ACC112 (cell line): ENCODE measurements at regions not wholly inside any gene's neighbourhood (a gene's known extent, or its start where the extent isn't known, plus 50 kb on each side); places are given as distances from the start of the nearest gene placed in this dataset.

Experiments
- H2AFZ ChIP-seq: fragments of 200-600 bp; sonication (generic); one replicate; pipeline ENCODE4 v1.6.0; 2017; ENCODE audit warnings: antibody characterized with exemption, low read length; ENCODE audit not compliant: unreplicated experiment
- H3K27ac ChIP-seq: fragments of 200-600 bp; sonication (generic); 2 replicates; pipeline ENCODE4 v1.5.1; 2014; ENCODE audit warnings: low read depth, mild to moderate bottlenecking, antibody characterized with exemption, low read length, moderate library complexity
- H3K27me3 ChIP-seq: fragments of 200-600 bp; sonication (generic); 2 replicates; pipeline ENCODE4 v1.6.1; 2014; ENCODE audit warnings: mild to moderate bottlenecking, antibody characterized with exemption, low read length, moderate library complexity, mixed read lengths; ENCODE audit not compliant: insufficient read depth
- H3K36me3 ChIP-seq: fragments of 200-600 bp; sonication (generic); 2 replicates; pipeline ENCODE4 v1.6.1; 2016; ENCODE audit warnings: mild to moderate bottlenecking, antibody characterized with exemption, low read length, moderate library complexity, mixed read lengths; ENCODE audit not compliant: insufficient read depth
- H3K4me1 ChIP-seq: fragments of 200-600 bp; sonication (generic); one replicate; pipeline ENCODE4 v1.6.1; 2016; ENCODE audit warnings: low read length, mixed read lengths; ENCODE audit not compliant: insufficient read depth, unreplicated experiment, control insufficient read depth
- H3K4me3 ChIP-seq: fragments of 200-600 bp; sonication (generic); 2 replicates; pipeline ENCODE4 v1.5.1; 2014; ENCODE audit warnings: mild to moderate bottlenecking, low read depth, low read length
- H3K79me2 ChIP-seq: fragments of 200-600 bp; sonication (generic); one replicate; pipeline ENCODE4 v1.6.0; 2016; ENCODE audit warnings: low read length; ENCODE audit not compliant: control insufficient read depth, unreplicated experiment, insufficient read depth

DNA sequence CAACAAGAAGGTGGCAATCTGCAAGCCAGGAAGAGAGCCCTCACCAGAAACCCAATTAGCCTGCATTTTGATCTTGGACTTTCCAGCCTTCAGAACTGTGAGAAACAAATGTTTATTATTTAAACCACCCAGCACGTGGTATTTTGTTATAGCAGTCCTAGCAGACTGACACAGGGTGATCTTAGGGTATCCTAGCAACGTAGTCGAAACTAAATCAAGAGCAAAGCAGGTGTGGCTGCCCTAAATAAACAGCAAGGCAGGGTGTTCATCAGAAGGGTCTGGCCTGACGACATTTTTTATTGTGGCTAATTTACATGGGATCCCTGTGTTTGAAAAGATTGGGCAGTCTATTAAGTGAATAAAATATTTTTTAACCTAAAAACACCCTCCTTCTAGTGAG, 198.8 kb downstream of the VEGFC start:
- H2AFZ ChIP-seq, result no peak overlapping the region
- no peak overlapping the region for H3K27ac ChIP-seq
- H3K4me3 ChIP-seq, result no peak overlapping the region

DNA sequence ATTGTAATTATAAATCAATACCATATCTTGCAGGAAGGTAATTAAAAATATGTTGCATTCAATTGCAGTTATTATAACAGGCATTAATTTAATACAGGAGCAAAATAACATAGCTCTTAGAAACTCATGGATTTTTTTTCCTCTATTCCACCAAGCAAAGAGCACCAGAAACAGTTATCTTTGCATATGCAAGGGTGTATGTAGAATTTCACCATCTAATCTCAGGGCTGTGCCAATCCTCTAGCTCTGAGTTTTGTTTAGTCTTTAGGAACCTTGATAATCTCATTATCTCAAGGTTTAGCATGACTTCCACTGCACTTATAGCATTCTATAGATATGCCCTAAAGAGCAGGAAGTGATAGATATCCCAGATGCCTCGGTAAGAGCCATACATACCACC, 197.5 kb downstream of the VEGFC start:
- Histone ChIP-seq H3K4me1 (no peaks in the 10 kb centered on the region), H2AFZ (no peak overlapping the region), H3K79me2 (no peaks in the 10 kb centered on the region), H3K27me3 (no peaks in the 10 kb centered on the region), H3K4me3 (no peak overlapping the region), H3K36me3 (no peaks in the 10 kb centered on the region), H3K27ac (no peak overlapping the region)

More for the DNA sequence above, 198.8 kb downstream of the VEGFC start:
- Histone ChIP-seq H3K27me3 (no peaks in the 10 kb centered on the region), H3K36me3 (no peaks in the 10 kb centered on the region), H3K79me2 (no peaks in the 10 kb centered on the region), H3K4me1 (no peaks in the 10 kb centered on the region)

DNA sequence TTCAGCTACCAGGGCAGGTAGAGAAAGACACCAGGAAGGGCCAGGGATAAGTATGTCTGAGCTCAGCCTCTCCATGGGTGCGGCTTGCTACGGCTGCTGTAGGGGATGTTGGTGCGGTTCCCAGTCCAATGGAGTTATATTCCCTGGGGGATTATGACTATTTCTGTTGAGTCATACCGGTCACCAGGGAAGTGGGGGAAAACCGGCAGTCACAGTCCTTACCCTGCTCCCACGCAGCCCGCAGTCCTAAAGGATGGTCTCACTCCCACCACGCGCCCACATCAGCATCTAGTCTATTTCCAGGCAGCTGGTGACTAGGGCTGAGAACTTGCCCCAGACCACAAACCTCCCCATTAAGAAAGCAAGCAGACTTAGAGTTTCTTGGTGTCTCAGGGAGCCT, 191.6 kb downstream of the VEGFC start:
- Histone ChIP-seq H3K36me3 (no peaks in the 10 kb centered on the region), H3K27me3 (no peaks in the 10 kb centered on the region), H3K27ac (no peak overlapping the region), H3K4me1 (no peaks in the 10 kb centered on the region), H3K79me2 (no peaks in the 10 kb centered on the region), H3K4me3 (no peak overlapping the region), H2AFZ (no peak overlapping the region)

DNA sequence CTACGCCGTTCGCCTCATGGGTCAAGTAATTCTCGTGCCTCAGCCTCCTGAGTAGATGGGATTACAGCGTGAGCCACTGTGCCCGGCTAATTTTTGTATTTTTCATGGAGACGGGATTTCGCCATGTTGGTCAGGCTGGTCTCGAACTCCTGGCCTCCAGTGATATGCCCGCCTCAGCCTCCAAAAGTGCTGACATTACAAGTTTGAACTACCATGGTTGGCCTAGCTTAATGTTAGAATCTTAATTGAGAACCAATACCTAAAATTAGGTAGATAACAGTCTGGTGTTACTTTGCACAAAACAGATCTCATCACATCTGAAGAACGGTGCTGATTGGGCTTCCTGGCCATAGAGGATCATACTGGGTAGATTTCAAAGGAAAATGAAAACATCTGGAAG, 184.9 kb downstream of the VEGFC start:
- Histone ChIP-seq H3K4me3 (no peak overlapping the region), H2AFZ (no peak overlapping the region), H3K79me2 (no peaks in the 10 kb centered on the region), H3K27me3 (no peaks in the 10 kb centered on the region), H3K4me1 (no peaks in the 10 kb centered on the region), H3K36me3 (no peaks in the 10 kb centered on the region), H3K27ac (no peak overlapping the region)

DNA sequence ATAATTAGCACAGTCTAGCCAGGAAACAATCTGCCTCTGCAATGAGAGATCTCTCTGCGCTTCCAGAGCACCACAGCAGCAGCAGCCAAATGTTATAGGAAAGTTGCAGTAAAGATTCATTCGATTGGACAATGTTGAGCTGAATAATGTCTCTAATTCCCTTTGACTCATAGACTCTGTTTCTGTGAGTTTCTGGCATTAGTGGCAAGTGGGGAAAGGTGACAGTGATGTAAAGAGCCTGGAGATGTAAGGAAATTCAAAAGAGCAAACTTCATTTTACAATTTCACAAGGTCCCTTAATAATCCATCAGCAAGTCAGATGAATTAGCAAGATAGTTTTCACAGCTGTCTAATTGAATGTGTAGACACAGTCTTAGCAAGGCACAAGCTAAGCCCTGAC, 184.4 kb downstream of the VEGFC start:
- no peaks in the 10 kb centered on the region for H3K79me2 ChIP-seq
- no peaks in the 10 kb centered on the region for H3K4me1 ChIP-seq
- no peak overlapping the region for H2AFZ ChIP-seq
- H3K27me3 ChIP-seq, result no peaks in the 10 kb centered on the region
- no peak overlapping the region for H3K4me3 ChIP-seq
- H3K36me3 ChIP-seq, result no peaks in the 10 kb centered on the region
- H3K27ac ChIP-seq, result no peak overlapping the region

DNA sequence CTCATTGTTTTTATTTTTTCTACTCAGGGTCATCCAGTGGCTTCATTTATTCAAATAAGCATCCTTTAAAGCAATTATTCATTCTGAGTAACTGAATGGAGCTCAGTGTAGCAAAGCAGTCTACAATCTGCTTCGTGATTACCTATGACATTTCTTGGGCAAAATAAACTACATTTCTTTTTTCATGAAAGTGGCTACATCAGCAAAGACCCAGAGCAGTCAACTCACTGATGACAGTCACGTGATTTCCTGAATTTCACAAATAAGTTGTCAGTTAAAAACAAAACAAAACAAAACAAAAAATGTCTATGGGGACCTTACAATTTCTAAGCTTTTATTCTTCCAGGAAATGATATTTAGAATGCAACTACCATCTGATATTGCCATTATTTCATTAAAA, 182.1 kb downstream of the VEGFC start:
- Histone ChIP-seq H3K4me3 (no peak overlapping the region), H2AFZ (no peak overlapping the region), H3K27me3 (no peaks in the 10 kb centered on the region), H3K4me1 (no peaks in the 10 kb centered on the region), H3K36me3 (no peaks in the 10 kb centered on the region), H3K27ac (no peak overlapping the region), H3K79me2 (no peaks in the 10 kb centered on the region)

DNA sequence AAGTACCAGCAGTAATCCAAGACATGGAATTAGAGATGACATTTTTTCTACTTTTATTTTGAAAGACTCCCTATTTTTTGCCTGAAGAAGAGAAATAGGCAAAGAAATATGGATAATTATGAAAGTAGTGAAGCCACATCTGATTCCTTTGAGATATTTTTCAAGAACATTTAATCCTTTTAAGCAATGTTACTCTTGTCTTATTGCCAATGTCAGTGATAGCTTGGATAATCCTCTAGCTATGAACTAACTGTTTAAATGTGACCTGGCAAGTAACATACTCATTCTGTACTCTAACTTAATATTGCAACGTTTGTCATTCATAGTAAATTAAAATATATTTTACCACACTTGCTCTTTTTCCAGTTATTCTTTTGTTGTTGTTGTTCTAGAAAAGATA, 181.3 kb downstream of the VEGFC start:
- Histone ChIP-seq H3K36me3 (no peaks in the 10 kb centered on the region), H3K27ac (no peak overlapping the region), H3K27me3 (no peaks in the 10 kb centered on the region), H3K4me3 (no peak overlapping the region), H3K79me2 (no peaks in the 10 kb centered on the region), H3K4me1 (no peaks in the 10 kb centered on the region), H2AFZ (no peak overlapping the region)

DNA sequence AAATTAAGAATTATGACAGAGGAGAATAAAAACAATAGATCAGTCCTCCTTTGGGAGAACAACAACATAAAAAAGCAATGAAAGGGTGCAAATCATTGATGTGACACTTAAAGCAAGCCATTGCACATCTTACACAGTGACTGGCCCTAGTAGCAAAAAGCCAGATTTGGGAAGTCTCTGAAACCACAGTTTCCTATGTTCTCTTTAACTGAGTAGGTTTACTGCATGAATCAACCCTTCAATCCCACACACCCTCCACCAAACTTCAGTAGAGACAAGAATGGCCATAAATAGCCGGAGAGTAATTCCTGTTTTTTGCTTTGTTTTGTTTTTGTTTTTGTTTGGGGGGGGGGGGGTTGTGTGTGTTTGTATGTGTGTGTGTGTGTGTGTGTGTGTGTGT, 180.8 kb downstream of the VEGFC start:
- Histone ChIP-seq H3K4me3 (no peak overlapping the region), H3K36me3 (no peaks in the 10 kb centered on the region), H3K27ac (no peak overlapping the region), H3K79me2 (no peaks in the 10 kb centered on the region), H3K27me3 (no peaks in the 10 kb centered on the region), H3K4me1 (no peaks in the 10 kb centered on the region), H2AFZ (no peak overlapping the region)

DNA sequence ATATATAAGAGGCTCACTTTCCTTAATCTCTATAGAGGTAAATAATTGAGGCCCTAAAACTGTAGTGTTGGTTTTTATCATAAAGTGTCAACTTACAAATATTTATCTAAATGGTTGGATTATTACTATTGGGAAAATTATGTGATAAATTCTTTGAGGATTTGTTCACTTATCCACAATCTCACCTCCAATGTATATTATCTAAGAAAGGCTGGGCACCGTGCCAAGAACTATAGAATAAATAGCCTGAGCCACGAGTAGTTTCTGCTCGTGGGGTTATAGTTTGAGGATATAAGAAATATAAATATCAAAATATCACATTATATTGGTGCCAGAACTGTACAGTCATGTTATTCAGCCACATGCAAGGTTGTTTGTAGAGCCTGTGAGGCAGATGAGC, 177.9 kb downstream of the VEGFC start:
- no peak overlapping the region for H2AFZ ChIP-seq
- no peaks in the 10 kb centered on the region for H3K36me3 ChIP-seq

DNA sequence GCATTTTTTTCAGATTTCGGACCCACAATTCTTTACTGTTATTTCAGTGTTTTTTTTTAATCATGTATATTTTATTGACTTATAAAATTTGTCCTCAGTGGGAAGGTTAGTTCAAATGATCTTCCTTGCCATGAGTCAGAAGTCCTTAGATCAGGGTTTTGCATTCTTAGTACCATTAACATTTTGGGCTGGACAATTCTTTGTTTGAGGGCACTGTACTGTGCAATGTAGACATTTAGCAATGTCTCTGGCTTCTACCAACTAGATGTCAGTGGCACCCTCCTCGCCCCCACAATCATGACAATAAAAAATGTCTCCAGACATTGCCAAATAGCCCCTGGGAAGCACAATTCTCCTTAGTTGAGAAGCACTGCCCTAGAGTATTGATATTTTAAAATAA, 176.6 kb downstream of the VEGFC start:
- Histone ChIP-seq H3K4me1 (peaks cover 7% of the 10 kb centered on the region), H3K79me2 (no peaks in the 10 kb centered on the region), H3K27ac (no peak overlapping the region), H3K36me3 (no peaks in the 10 kb centered on the region), H2AFZ (no peak overlapping the region), H3K27me3 (no peaks in the 10 kb centered on the region), H3K4me3 (no peak overlapping the region)

More for the DNA sequence above, 177.9 kb downstream of the VEGFC start:
- H3K79me2 ChIP-seq, result no peaks in the 10 kb centered on the region
- no peaks in the 10 kb centered on the region for H3K27me3 ChIP-seq
- no peak overlapping the region for H3K27ac ChIP-seq
- H3K4me1 ChIP-seq, result no peaks in the 10 kb centered on the region
- H3K4me3 ChIP-seq, result no peak overlapping the region

DNA sequence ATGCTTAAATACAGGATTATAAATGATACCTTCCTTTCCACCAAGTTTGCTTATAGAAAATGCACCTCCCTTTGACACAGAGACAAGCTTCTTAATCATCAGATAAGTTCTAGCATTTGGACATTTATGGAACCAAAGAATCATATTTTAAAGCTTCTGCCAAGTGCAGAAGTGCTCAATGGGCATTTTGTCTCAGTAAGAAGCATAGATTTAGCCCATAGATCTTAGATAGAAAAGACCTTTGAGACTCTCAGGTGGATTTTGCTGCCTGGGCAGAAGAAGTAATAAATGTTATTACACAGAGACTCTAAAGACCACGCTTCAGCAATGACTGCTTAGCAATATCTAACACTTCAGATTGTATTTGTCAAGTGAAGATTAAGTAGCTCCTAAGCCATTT, 174.6 kb downstream of the VEGFC start:
- Histone ChIP-seq H3K27ac (no peak overlapping the region), H3K4me1 (peaks cover 22% of the 10 kb centered on the region), H2AFZ (no peak overlapping the region), H3K4me3 (no peak overlapping the region), H3K36me3 (no peaks in the 10 kb centered on the region), H3K79me2 (no peaks in the 10 kb centered on the region), H3K27me3 (no peaks in the 10 kb centered on the region)

DNA sequence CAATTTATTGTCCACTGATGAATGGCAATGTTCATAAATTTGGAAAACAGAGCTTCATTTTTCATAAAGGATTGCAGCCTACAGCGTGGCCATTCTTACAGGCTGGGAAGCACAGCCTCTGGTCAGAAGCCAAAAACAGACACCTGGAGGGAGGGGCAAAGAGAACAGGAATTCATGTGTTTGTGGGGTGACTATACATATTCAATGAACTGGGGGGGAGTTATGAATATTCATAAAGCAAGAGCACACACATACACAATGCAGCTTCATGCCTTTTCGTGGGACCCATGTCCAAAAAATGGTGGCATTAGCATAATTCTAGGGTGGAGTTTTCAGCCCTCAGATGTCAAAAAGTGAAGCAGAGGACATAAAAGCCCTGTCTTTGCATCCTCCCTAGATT, 173.3 kb downstream of the VEGFC start:
- no peaks in the 10 kb centered on the region for H3K79me2 ChIP-seq
- no peak overlapping the region for H3K27ac ChIP-seq
- no peak overlapping the region for H2AFZ ChIP-seq

More for the DNA sequence above, 173.3 kb downstream of the VEGFC start:
- peaks cover 22% of the 10 kb centered on the region for H3K4me1 ChIP-seq
- H3K27me3 ChIP-seq, result no peaks in the 10 kb centered on the region
- H3K4me3 ChIP-seq, result no peak overlapping the region
- H3K36me3 ChIP-seq, result no peaks in the 10 kb centered on the region
